ENCODE measurements at regions not wholly inside any gene's neighbourhood (a gene's known extent, or its start where the extent isn't known, plus 50 kb on each side); places are given as distances from the start of the nearest gene placed in this dataset.

- TF ChIP-seq POLR2AphosphoS5 (IDR thresholded peaks at IDR 0.05; ENCODE audit: low read depth, low read length) (no peak), SPI1 (IDR thresholded peaks at IDR 0.05; ENCODE audit: low read depth, low read length) (no peak), POLR2A (IDR thresholded peaks at IDR 0.05; ENCODE audit: low read depth, low read length) (no peak), TAF1 (IDR thresholded peaks at IDR 0.05; ENCODE audit: low read depth, low read length) (no peak)
Observed at GRCh38 chr17:13765701-13766100, 164.0 kb upstream of the HS3ST3A1 start.
